ENCODE measurements at regions not wholly inside any gene's neighbourhood (a gene's known extent, or its start where the extent isn't known, plus 50 kb on each side); places are given as distances from the start of the nearest gene placed in this dataset.
"Not testable (repeated sequence)": the region's sequence is repeated elsewhere in the genome, so short reads cannot be mapped to it uniquely, and the experiment has no call there.

GRCh38 chr7:89621925-89622641 lies 532.2 kb upstream of the STEAP1 start:
- no peak for DNase-seq

GRCh38 chr7:89623018-89623672 lies 531.1 kb upstream of the STEAP1 start:
- DNase-seq, result peak; percentile 2

GRCh38 chr7:89624155-89624554 lies 530.1 kb upstream of the STEAP1 start:
- DNase-seq, result not testable (repeated sequence)

- no peak for DNase-seq
These were observed 505.8 kb upstream of the STEAP1 start for GRCh38 chr7:89648509-89648908.

DNA sequence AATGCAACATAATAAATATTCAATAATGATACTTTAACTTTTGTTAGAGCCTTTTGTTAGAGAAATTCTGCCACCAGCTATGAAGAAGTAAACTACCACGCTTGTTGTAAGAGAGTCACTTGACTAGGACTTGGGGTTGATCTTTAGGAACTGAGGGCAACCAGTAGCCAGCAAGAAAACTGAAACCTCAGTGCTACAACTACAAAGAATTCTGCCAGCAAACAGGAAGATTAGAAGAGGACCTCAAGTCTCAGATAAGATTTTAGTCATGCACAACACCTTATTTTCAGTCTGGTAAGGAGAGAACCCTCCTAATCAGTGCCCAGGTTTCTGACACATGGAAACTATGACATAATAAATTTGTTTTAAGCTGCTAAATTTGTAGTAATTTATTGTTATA lies 498.3 kb upstream of the STEAP1 start:
- DNase-seq, result no peak

DNA sequence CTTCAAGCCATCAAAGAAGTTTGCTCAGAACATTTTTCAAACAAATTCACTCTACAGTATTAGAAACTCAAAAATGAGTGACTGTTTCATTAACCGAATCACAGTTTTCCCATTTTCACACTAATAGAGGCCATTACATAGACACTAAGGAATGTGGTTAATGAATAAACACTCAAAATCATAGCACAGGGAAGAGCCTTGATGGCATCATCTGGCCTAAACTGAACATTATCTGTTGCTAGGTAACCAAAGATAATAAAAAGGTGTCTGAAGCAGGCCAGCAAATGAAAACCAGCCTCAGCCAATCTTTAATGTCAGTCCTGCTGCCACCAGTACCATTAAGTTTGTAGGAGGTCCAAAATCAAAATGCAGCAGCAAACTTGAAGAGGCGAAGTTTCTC lies 492.4 kb upstream of the STEAP1 start:
- DNase-seq, result no peak

GRCh38 chr7:89666136-89666835 lies 488.0 kb upstream of the STEAP1 start:
- no peak for DNase-seq

DNA sequence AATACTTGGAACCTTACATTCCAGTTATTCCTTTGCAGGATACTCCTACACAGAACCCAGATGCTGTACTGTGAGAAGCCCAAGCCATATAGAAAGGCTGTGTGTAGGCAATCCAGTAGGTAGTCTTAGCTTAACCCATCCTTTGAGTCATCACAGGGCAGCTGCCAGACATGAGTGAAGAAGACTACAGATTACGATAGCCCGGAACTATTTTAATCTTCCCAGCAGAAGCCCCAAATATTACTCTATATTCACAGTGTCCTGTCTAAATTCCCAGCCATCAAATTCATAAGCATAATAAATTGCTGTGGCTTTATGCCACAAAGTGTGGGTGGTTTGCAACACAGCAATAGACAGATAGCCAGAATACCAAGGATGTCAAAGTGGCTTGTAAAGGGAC lies 474.1 kb upstream of the STEAP1 start:
- DNase-seq, result no peak

DNA sequence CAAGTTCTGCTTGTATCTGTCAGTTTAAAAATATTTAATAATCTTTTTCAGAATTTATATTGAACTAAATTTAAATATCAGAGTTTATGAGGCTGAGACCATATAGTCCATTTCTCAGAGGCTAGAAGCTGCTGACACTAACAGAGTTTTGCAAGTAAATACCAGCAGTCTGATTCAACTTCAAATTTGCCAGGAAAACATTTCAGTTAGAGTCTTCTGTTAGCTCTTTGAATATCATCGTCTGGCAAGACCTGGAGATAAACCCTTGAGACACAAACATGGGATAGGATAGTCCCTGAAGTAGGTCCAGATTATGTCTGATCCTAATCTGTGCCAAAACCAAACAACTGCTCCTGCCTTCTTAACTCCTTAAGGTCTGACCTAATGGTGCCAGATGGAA lies 472.8 kb upstream of the STEAP1 start:
- no peak for DNase-seq

GRCh38 chr7:89685287-89685686 lies 469.0 kb upstream of the STEAP1 start:
- DNase-seq, result no peak

GRCh38 chr7:89687211-89687610 lies 467.1 kb upstream of the STEAP1 start:
- peak; percentile 5 for DNase-seq

- DNase-seq, result no peak
These were observed 459.0 kb upstream of the STEAP1 start for GRCh38 chr7:89695241-89695640.

DNA sequence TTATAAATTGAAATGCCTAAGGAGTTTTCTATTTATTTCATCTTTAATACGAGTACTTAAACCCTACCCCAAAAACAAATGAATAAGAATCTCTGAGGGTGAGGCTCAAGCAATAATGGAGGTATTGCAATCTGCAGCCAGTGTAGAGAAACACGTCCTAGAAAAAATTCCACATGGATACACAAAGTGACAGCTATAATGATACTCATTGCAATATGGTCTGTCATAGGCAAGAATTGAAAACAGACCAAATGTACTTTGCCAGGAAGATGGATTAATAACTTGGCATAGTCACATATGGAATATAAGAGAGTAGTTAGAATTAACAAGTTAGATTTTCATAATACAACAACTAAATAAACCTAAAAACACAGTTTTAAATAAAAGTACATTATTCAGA lies 440.1 kb upstream of the STEAP1 start:
- no peak for DNase-seq

DNA sequence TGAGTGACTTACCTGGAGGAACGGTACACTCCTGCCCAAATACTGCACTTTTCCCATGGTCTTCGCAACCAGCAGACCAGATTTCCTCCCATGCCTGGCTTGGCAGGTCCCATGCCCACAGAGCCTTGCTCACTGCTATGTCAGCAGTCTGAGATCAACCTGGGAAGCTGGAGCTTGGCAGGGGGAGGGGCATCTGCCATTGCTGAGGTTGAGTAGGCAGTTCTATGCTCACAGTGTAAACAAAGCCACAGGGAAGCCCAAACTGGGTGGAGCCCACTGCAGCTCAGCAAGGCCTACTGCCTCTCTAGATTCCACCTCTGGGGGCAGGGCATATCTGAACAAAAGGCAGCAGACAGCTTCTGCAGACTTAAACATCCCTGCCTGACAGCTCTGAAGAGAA lies 435.3 kb upstream of the STEAP1 start:
- DNase-seq, result not testable (repeated sequence)

DNA sequence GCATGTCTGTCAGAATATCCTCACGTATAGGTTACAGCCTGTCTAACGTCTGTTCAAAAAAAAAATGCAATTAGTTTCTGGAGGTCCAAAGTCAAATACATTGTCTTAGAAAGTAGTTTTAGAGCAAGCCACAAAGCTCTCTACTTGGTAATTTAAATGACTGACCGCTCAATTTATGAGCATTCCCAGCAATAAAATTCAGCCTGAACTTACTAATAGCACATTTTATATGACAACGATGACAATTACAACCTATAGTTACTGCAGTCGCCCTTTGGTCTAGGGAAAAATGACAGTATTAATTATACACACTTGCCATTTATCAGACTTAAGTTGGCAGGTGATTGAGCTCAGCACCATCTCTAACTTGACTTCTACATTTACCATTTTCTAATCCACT lies 425.8 kb upstream of the STEAP1 start:
- no peak for DNase-seq

GRCh38 chr7:89731751-89732445 lies 422.4 kb upstream of the STEAP1 start:
- DNase-seq, result no peak

DNA sequence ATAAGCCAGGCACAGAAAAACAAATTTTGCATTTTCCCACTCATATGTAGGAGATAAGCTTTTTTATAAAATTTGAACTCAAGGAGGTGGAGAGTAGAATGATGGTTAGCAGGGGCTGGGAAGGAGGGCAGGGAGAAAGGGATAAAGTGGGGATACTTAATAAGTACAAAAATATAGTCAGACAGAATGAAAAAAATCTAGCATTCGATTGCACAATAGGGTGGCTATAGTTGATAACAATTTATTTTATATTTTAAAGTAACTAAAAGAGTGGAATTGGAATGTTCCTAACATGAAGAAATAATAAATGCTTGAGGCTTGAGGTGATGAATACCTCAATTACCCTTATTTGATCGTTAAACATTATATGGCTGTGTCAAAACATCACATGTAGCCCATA lies 415.7 kb upstream of the STEAP1 start:
- DNase-seq, result no peak

DNA sequence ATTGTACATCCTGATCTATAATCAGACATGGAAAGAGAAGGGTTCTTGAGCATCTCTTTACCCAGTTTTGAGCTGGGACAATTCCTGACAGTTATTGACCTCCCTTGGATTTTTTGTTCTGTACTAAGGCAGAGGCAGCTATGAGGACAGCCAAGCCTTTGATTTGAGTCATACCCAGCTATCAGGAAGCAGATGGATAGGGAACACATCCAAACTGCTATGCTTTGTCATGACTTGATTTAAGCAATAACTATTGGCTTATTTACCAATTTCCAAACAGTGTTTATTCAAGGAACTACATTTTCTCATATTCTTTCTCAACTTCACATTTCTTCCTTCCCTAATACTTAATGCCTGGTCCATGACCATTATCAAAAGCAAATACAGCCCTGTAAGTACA lies 396.4 kb upstream of the STEAP1 start:
- no peak for DNase-seq

DNA sequence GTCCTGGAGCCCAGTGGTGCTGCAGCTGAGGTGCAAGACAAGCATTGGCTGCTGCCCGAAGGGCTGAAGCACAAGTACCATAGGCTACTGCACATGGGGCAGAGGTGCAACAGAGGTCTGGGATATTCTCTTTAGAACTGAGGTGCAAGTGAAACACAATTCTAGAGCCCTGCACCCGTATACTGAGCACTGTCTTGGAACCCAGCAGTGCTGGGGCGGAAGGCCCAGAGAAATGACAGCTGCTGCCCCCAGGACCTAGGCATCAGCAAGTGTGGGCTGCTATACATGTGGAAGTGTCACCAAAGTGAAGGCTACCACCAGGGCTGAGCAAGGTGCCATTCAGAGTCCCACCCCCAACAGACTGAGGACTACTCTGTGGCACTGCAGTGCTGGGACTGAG lies 393.6 kb upstream of the STEAP1 start:
- no peak for DNase-seq

DNA sequence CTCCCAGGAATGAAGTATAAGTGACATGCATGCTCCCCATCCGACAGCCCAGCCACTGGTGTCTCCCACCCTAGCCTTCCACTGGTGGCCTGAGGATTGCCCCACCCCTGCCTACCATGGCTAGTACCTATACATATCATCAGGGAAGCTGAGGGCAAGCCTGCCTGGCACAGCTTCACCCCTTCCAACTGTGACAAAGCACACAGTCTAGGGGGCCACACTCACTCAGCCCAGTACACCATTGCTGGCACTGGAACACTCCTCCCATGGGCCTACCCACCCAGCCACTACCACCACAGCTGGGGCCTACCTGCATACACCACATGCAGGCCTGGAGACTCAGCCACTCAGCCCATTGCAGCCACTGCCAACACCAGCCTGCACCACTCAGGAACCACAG lies 393.1 kb upstream of the STEAP1 start:
- no peak for DNase-seq

GRCh38 chr7:89770161-89770560 lies 384.1 kb upstream of the STEAP1 start:
- DNase-seq, result no peak

GRCh38 chr7:89771003-89771636 lies 383.1 kb upstream of the STEAP1 start:
- DNase-seq, result no peak

DNA sequence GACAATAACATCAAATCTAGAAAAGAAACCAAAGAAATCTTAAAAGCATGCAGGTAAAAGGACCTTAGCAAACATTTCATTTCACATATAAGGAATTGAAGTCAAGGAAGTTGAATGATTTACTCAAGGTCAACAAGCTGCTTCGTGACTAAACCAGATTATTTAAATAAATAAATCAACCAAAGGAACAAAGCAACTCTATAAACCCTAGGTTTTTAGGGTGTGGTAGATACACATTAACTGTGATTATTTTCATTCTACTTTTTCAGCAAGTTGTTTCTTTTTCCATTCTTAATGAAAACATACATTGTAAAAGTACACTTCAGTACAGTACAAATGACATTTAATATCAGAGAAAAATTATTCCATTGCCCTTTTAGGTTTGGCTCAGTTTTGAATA lies 382.0 kb upstream of the STEAP1 start:
- DNase-seq, result no peak
